ENCODE measurements at regions not wholly inside any gene's neighbourhood (a gene's known extent, or its start where the extent isn't known, plus 50 kb on each side); places are given as distances from the start of the nearest gene placed in this dataset.

- no peak for DNase-seq
Observed at GRCh38 chr3:88586121-88586640, 436.4 kb downstream of the C3orf38 start.

GRCh38 chr3:88589138-88589537 is 439.4 kb downstream of the C3orf38 start:
- DNase-seq, result no peak

GRCh38 chr3:88595026-88595425 is 445.3 kb downstream of the C3orf38 start:
- no peak for DNase-seq

GRCh38 chr3:88596451-88596850 is 446.7 kb downstream of the C3orf38 start:
- DNase-seq, result no peak

GRCh38 chr3:88610820-88611219 is 461.1 kb downstream of the C3orf38 start:
- no peak for DNase-seq

- DNase-seq, result peak; percentile 0 to 7
Observed at GRCh38 chr3:88611826-88612326, 462.1 kb downstream of the C3orf38 start.

GRCh38 chr3:88616413-88616812 is 466.7 kb downstream of the C3orf38 start:
- DNase-seq, result no peak

GRCh38 chr3:88617283-88617682 is 467.5 kb downstream of the C3orf38 start:
- no peak for DNase-seq

GRCh38 chr3:88618021-88618645 is 468.4 kb downstream of the C3orf38 start:
- no peak for DNase-seq

- DNase-seq, result no peak
Observed at GRCh38 chr3:88621586-88621985, 471.8 kb downstream of the C3orf38 start.

GRCh38 chr3:88623709-88624108 is 473.9 kb downstream of the C3orf38 start:
- DNase-seq, result no peak

GRCh38 chr3:88626456-88627120 is 476.8 kb downstream of the C3orf38 start:
- DNase-seq, result no peak

GRCh38 chr3:88628901-88629300 is 478.5 kb upstream of the EPHA3 start:
- no peak for DNase-seq

GRCh38 chr3:88632226-88632625 is 475.2 kb upstream of the EPHA3 start:
- DNase-seq, result no peak

GRCh38 chr3:88640581-88640980 is 466.8 kb upstream of the EPHA3 start:
- no peak for DNase-seq

GRCh38 chr3:88641033-88641604 is 466.3 kb upstream of the EPHA3 start:
- DNase-seq, result no peak

GRCh38 chr3:88657459-88657858 is 450.0 kb upstream of the EPHA3 start:
- DNase-seq, result no peak

GRCh38 chr3:88661433-88661824 is 446.0 kb upstream of the EPHA3 start:
- peak; percentile 53 to 68 for DNase-seq

- DNase-seq, result no peak
Observed at GRCh38 chr3:88668180-88668579, 439.2 kb upstream of the EPHA3 start.

- DNase-seq, result no peak
Observed at GRCh38 chr3:88671573-88671972, 435.8 kb upstream of the EPHA3 start.

GRCh38 chr3:88677298-88677697 is 430.1 kb upstream of the EPHA3 start:
- no peak for DNase-seq

GRCh38 chr3:88678747-88679146 is 428.7 kb upstream of the EPHA3 start:
- no peak for DNase-seq

- DNase-seq, result no peak
Observed at GRCh38 chr3:88690287-88690686, 417.1 kb upstream of the EPHA3 start.

GRCh38 chr3:88691081-88691480 is 416.3 kb upstream of the EPHA3 start:
- DNase-seq, result no peak

Measured in NCI-H1930 (cell line).